Type B pancreatic cell (in vitro differentiated cells): ENCODE measurements at regions not wholly inside any gene's neighbourhood (a gene's known extent, or its start where the extent isn't known, plus 50 kb on each side); places are given as distances from the start of the nearest gene placed in this dataset.

ENCODE experiments used
- DNase-seq: peaks from one replicate; pipeline ENCODE4 v3.0.0; 2021; ENCODE audit warnings: mixed read lengths; ENCODE audit not compliant: unreplicated experiment; ENCODE audit errors: extremely low spot score
- H3K27ac Mint-ChIP-seq: 2 replicates; pipeline ENCODE4 v1.8.0; 2021; ENCODE audit warnings: mild to moderate bottlenecking, mixed read lengths
- H3K27me3 Mint-ChIP-seq: 2 replicates; pipeline ENCODE4 v1.8.0; 2021; ENCODE audit warnings: mixed read lengths
- H3K36me3 Mint-ChIP-seq: 2 replicates; pipeline ENCODE4 v1.8.0; 2021; ENCODE audit warnings: mixed read lengths
- H3K4me1 Mint-ChIP-seq: one replicate; pipeline ENCODE4 v1.8.0; 2021; ENCODE audit warnings: mixed read lengths; ENCODE audit not compliant: unreplicated experiment
- H3K4me3 Mint-ChIP-seq: 2 replicates; pipeline ENCODE4 v1.8.0; 2021; ENCODE audit warnings: mild to moderate bottlenecking, mixed read lengths
- H3K9me3 Mint-ChIP-seq: 2 replicates; pipeline ENCODE4 v1.8.0; 2021; ENCODE audit warnings: mixed read lengths
- TF ChIP-seq, protein P1 (sequence below): fragments of 200-600 bp; sonication (generic); conservative IDR thresholded peaks from 2 replicates; pipeline ENCODE4 v1.5.0; 2021; ENCODE audit warnings: antibody characterized with exemption, mild to moderate bottlenecking

DNA sequence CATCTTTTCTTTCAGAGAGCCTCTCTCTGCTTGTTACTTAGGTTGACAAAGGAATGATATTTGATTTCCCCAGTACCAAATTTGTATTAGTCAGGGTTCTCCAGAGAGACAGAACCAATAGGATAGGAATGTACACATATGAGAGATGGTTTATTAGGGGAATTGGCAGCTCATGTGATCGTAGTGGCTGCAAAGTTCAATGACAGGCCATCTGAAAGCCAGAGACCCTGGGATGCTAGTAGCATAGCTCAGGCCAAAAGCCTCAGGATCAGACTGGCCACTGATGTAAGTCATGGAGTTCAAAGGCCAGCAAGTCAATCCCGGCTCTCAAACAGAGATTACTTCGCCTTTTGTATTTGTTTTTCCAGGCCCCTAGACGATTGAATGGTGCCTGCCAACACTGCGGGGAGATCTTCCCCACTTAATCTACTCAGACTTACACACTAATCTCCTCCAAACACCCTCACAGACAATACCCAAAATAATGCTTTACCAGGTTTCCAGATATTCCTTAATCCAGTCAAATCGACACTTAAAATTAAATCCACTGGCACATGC is 215.5 kb downstream of the ALDH8A1 start:
- no peaks in the 10 kb centered on the region for H3K9me3 Mint-ChIP-seq
- TF ChIP-seq, protein P1, sequence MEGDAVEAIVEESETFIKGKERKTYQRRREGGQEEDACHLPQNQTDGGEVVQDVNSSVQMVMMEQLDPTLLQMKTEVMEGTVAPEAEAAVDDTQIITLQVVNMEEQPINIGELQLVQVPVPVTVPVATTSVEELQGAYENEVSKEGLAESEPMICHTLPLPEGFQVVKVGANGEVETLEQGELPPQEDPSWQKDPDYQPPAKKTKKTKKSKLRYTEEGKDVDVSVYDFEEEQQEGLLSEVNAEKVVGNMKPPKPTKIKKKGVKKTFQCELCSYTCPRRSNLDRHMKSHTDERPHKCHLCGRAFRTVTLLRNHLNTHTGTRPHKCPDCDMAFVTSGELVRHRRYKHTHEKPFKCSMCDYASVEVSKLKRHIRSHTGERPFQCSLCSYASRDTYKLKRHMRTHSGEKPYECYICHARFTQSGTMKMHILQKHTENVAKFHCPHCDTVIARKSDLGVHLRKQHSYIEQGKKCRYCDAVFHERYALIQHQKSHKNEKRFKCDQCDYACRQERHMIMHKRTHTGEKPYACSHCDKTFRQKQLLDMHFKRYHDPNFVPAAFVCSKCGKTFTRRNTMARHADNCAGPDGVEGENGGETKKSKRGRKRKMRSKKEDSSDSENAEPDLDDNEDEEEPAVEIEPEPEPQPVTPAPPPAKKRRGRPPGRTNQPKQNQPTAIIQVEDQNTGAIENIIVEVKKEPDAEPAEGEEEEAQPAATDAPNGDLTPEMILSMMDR: no peak
- no peak for DNase-seq
- H3K4me1 Mint-ChIP-seq: peaks cover 7% of the 10 kb centered on the region
- no peak overlapping the region for H3K4me3 Mint-ChIP-seq
- H3K27ac Mint-ChIP-seq: no peak overlapping the region
- H3K27me3 Mint-ChIP-seq: no peaks in the 10 kb centered on the region
- H3K36me3 Mint-ChIP-seq: no peaks in the 10 kb centered on the region

DNA sequence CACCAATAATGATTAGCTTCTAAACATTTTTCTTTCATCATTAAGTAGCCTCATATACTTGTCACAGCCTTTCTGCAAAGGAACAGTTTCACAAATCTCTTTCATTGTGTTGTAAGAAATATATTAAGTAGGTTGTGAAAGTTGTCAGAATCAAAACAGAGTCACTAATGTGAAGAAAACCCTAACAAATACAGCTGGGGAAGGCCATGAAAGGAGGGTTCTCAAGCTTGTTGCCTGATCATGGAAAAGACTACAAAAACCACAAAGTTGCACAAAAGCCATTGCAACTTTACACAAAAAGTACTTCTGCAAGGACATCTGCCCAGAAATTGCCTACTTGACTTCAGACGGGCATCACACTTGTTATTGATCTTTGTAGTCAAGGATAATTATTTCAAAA is 216.1 kb downstream of the ALDH8A1 start:
- TF ChIP-seq, protein P1: no peak
- Mint-ChIP-seq H3K9me3 (no peaks in the 10 kb centered on the region), H3K27ac (no peak overlapping the region), H3K4me1 (peaks cover 6% of the 10 kb centered on the region), H3K36me3 (no peaks in the 10 kb centered on the region), H3K4me3 (no peak overlapping the region), H3K27me3 (no peaks in the 10 kb centered on the region)
- no peak for DNase-seq

DNA sequence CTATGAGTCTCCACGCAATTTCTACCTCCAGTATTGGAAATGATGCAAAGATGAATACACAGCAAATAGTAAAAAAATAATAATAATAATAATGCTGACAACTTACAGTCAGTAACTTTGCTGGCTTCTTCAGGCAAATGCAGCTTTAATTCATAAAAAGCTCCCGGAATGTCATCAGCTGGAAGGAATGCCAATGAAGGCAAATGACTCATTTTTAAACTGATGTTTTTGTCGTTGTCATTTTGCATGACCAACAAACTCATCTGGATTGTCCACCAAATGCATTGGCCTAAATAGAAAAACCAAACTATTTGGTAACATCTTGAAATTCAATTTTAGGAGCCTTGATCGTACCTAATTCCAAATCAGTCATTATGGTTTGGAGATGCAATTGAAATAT is 217.1 kb downstream of the ALDH8A1 start:
- peaks cover 6% of the 10 kb centered on the region for H3K4me1 Mint-ChIP-seq
- no peak for DNase-seq
- H3K36me3 Mint-ChIP-seq: no peaks in the 10 kb centered on the region
- no peak overlapping the region for H3K4me3 Mint-ChIP-seq
- H3K27me3 Mint-ChIP-seq: no peaks in the 10 kb centered on the region
- no peaks in the 10 kb centered on the region for H3K9me3 Mint-ChIP-seq
- H3K27ac Mint-ChIP-seq: no peak overlapping the region
- TF ChIP-seq, protein P1: no peak

DNA sequence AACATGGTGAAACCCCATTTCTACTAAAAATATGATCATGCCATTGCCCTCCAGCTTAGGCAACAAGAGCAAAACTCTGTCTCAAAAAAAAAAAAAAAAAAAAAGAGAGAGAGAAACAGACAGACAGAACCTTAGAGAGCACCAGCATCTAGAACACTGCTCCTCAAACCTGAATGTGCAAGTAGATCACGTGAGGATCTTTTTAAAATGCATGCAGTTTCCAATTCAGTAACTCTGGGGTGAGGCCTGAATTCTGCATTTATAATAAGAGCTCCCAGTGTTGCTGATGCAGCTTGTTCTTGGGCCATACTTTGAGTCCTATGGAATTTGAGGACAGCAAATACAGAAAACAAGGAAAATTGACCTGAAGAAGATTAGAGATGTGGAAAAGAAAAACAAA is 218.3 kb downstream of the ALDH8A1 start:
- H3K36me3 Mint-ChIP-seq: no peaks in the 10 kb centered on the region
- H3K9me3 Mint-ChIP-seq: no peaks in the 10 kb centered on the region
- H3K4me1 Mint-ChIP-seq: no peaks in the 10 kb centered on the region

DNA sequence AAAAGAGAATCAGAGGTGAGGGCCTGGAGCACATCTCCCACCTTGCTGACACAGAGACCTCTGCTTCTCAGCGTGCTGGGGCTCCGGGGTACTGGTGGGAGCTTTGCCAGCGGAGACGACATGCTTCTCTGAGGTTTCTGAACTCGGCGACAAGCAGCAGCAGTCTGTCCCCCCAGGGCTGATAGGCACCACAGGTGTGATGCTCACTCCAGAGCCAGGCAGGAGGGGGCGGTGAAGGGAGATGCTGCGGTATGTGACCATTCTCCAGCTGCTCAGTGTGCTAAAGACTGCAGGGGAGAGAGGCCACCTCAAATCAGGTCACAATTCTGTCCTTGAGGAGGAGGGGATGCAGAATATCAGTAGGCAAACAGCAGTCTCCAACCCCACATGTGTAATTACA is 219.9 kb downstream of the ALDH8A1 start:
- no peaks in the 10 kb centered on the region for H3K36me3 Mint-ChIP-seq
- H3K27ac Mint-ChIP-seq: no peak overlapping the region
- no peak overlapping the region for H3K4me3 Mint-ChIP-seq
- no peaks in the 10 kb centered on the region for H3K9me3 Mint-ChIP-seq
- no peaks in the 10 kb centered on the region for H3K4me1 Mint-ChIP-seq
- TF ChIP-seq, protein P1: no peak
- no peak for DNase-seq
- H3K27me3 Mint-ChIP-seq: peaks cover 4% of the 10 kb centered on the region

More for the DNA sequence above, 218.3 kb downstream of the ALDH8A1 start:
- no peak for DNase-seq
- TF ChIP-seq, protein P1: no peak
- no peak overlapping the region for H3K4me3 Mint-ChIP-seq
- peaks cover under 1% of the 10 kb centered on the region for H3K27me3 Mint-ChIP-seq
- H3K27ac Mint-ChIP-seq: no peak overlapping the region

DNA sequence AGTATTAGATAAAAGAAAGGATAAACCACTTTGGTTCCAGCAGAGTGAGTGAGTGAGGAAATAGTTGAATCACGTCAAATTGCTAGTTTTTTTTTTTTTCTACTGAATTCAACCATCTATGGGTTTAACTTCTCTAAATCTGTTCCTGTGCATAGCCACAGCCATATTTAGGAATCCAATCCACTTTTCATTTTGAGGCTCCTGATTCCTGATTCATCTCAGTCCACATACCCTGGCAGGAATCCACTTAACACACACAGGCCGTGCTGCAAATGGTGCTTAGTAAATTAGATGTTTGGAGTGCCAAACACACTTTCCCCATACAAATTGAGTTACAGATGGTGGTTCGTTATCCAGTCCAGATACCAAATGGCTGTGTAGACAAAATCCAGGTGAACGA is 220.3 kb downstream of the ALDH8A1 start:
- H3K4me1 Mint-ChIP-seq: peaks cover under 1% of the 10 kb centered on the region

More for the DNA sequence above, 220.3 kb downstream of the ALDH8A1 start:
- Mint-ChIP-seq H3K27ac (no peak overlapping the region), H3K36me3 (no peaks in the 10 kb centered on the region), H3K27me3 (peaks cover 4% of the 10 kb centered on the region), H3K4me3 (no peak overlapping the region), H3K9me3 (no peaks in the 10 kb centered on the region)
- TF ChIP-seq, protein P1: no peak
- DNase-seq: no peak
